Choroid plexus epithelial cell (primary cell): ENCODE measurements at regions not wholly inside any gene's neighbourhood (a gene's known extent, or its start where the extent isn't known, plus 50 kb on each side); places are given as distances from the start of the nearest gene placed in this dataset.
A peak's percentile ranks its signal among the peaks of the same experiment; 100 is the strongest.

Source experiments
- DNase-seq: peaks from one replicate; pipeline ENCODE4 v3.0.0-alpha.2; 2010; ENCODE audit warnings: low read depth
- H3K4me3 ChIP-seq: 2 replicates; pipeline ENCODE4 v1.5.1; 2011; ENCODE audit warnings: low read depth, mild to moderate bottlenecking, control low read depth, low read length, moderate library complexity
- CTCF ChIP-seq: conservative IDR thresholded peaks from 2 replicates; pipeline ENCODE4 v1.5.1; 2011; ENCODE audit warnings: low read depth, mild to moderate bottlenecking, control low read depth, inconsistent platforms, low read length, moderate library complexity

DNA sequence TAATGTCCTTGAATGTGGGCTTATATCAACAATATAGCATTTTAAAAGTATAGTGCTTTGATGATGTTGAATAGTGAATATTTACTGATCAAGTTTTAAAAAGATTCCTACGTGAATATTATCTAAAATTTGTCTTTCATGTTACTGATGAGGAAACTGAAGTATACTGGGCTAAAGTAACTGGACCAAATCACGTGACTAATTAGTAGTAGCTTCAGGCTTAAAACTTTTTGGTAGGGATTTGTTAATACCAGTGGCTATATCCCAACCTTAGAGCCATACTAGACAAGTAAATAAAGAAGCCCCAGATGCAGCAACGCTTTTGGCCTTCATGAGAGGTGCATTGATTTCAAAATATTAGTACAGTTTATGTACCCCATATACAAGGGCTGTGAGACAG lies 152.1 kb upstream of the EDIL3 start:
- no peak for DNase-seq
- no peak for TF ChIP-seq CTCF
- H3K4me3 ChIP-seq = no peak overlapping the region

DNA sequence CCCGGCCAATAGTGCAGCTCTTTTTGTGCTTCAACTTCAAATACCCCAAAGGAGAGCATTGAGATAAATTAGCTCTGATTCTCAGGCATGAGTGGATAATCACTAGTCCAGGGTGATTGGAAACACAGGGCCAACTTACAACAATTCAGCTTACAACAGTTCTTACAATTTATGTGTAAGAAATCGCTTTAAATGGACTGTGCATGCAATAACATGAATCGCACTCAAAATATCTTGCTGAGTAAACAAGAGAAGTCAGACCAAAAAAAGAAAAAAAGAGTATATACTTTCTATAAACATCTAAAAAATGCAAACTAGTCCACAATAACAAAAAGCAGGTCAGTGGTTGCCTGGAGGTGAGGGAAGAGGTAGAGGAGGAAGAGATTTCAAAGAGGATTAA lies 150.6 kb upstream of the EDIL3 start:
- TF ChIP-seq CTCF = no peak
- DNase-seq = peak; percentile 6

GRCh38 chr5:84524491-84524890 lies 139.8 kb upstream of the EDIL3 start:
- peak; percentile 15 for DNase-seq
- no peak for TF ChIP-seq CTCF
- H3K4me3 ChIP-seq = no peak overlapping the region

More for the DNA sequence above, 150.6 kb upstream of the EDIL3 start:
- H3K4me3 ChIP-seq = no peak overlapping the region

DNA sequence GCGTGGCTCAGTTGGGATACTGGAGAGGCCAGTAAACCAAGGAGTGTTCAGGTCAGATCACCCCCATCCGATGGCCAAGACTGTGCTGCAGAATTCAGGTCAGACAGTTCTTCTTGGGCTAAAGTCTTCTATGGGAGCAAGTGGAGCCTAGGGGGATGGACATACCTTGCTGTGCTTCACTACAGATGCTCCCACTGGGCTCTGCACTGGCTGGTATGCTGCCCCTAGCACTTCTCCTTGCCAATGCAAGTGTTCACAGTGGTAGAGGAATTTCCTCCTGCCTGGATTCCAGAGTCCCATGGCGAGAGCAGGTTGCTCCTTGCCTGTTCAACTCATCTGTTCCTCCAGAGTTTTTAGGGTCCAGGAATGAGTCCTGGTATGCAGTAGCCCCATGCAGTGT lies 134.2 kb upstream of the EDIL3 start:
- DNase-seq = no peak
- H3K4me3 ChIP-seq = no peak overlapping the region
- TF ChIP-seq CTCF = no peak

DNA sequence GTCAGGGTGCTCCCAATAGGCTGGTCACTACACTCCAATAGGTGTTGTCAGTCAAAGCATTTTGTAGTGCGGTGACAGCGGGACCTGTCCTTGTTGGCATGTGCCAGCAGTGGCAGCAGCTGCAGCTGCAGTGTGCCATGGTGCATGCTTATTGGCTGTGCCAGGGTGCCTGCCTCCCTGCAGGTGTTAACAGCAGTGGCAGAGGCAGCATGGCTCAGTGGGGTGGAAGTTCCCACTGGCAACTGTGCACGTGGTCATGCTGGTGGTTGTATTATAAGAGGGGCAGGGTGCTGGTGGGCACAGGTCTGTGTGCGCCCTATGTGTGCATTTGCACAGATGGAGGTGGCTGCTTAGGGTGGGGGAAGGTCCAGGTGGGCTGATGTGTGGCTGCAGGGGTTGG lies 133.7 kb upstream of the EDIL3 start:
- DNase-seq = no peak
- no peak for TF ChIP-seq CTCF
- no peak overlapping the region for H3K4me3 ChIP-seq

DNA sequence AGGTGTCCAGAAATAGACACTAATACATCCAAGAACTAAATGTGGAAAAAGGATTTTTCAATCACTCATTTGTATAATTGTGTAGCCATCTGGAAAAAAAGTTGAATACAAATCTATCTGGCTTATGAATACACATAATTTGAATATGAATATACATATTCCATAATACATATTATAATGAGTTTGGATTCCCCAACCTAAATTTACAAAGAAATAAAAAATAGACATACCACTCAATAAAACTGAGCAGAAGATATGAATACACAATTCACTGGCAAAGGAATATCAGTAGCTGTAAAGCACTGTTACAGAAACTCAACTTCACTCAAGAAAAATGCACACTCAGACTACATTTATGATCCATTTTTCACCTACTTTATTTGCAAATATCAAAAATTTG lies 121.9 kb upstream of the EDIL3 start:
- no peak overlapping the region for H3K4me3 ChIP-seq
- TF ChIP-seq CTCF = no peak
- DNase-seq = no peak

DNA sequence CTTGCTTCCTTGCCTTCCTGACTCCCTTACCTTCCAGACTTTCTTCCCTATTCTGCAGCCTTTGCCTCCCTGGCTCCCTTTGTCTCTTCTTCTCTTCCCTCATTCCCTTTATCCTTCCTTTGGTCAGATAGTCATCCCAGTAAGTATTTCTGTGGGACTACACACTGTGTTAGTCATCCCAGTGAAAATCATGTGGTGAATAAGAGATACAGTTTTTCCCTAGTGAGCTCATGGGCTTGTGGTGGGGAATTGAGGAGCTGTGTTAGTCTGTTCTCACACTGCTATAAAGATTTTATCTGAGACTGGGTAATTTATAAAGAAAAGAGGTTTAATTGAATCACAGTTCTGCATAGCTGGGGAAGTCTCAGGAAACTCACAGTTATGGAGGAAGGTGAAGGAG lies 109.8 kb upstream of the EDIL3 start:
- H3K4me3 ChIP-seq = no peak overlapping the region
- DNase-seq = peak; percentile 66
- no peak for TF ChIP-seq CTCF
